ENCODE measurements at regions not wholly inside any gene's neighbourhood (a gene's known extent, or its start where the extent isn't known, plus 50 kb on each side); places are given as distances from the start of the nearest gene placed in this dataset.

DNA sequence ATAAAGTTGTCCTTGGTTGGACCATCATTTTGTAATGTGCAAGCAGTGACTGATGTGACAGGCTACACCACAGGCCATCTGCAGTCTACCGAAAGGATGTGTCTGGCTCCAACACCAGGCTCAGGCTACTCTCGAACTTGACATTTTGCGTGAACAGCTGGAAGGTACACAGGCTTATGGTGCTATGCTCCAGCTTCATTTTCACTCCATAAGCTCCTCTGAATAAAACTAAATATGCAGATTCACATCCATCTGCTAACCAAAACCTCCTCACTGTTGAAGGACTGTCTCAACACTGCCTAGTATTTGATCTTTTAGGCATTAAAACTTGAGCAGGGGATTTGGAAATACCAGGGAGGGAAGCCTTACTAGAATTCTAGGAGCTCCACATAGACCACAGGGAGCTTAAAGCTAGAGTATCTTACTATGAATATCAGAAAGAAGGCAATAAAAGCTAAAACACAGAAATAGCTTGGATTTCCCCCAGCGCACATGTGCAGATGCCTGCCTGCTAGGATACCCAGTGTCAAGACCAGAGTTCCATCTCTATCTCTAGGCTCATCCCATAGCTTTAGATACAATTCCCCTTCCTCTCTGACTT, 383.9 kb upstream of the FAT3 start:
- H3K36me3 Mint-ChIP-seq = no peaks in the 10 kb centered on the region
- no peak overlapping the region for H3K27ac Mint-ChIP-seq
- H3K27me3 Mint-ChIP-seq = no peaks in the 10 kb centered on the region
- no peak for DNase-seq (ENCODE audit: extremely low spot score, unreplicated experiment)
- no peaks in the 10 kb centered on the region for H3K9me3 Mint-ChIP-seq
- H3K4me3 Mint-ChIP-seq = no peak overlapping the region
- TF ChIP-seq, protein P1, sequence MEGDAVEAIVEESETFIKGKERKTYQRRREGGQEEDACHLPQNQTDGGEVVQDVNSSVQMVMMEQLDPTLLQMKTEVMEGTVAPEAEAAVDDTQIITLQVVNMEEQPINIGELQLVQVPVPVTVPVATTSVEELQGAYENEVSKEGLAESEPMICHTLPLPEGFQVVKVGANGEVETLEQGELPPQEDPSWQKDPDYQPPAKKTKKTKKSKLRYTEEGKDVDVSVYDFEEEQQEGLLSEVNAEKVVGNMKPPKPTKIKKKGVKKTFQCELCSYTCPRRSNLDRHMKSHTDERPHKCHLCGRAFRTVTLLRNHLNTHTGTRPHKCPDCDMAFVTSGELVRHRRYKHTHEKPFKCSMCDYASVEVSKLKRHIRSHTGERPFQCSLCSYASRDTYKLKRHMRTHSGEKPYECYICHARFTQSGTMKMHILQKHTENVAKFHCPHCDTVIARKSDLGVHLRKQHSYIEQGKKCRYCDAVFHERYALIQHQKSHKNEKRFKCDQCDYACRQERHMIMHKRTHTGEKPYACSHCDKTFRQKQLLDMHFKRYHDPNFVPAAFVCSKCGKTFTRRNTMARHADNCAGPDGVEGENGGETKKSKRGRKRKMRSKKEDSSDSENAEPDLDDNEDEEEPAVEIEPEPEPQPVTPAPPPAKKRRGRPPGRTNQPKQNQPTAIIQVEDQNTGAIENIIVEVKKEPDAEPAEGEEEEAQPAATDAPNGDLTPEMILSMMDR (conservative IDR thresholded peaks at IDR 0.05) = no peak
- no peaks in the 10 kb centered on the region for H3K4me1 Mint-ChIP-seq (ENCODE audit: unreplicated experiment)

DNA sequence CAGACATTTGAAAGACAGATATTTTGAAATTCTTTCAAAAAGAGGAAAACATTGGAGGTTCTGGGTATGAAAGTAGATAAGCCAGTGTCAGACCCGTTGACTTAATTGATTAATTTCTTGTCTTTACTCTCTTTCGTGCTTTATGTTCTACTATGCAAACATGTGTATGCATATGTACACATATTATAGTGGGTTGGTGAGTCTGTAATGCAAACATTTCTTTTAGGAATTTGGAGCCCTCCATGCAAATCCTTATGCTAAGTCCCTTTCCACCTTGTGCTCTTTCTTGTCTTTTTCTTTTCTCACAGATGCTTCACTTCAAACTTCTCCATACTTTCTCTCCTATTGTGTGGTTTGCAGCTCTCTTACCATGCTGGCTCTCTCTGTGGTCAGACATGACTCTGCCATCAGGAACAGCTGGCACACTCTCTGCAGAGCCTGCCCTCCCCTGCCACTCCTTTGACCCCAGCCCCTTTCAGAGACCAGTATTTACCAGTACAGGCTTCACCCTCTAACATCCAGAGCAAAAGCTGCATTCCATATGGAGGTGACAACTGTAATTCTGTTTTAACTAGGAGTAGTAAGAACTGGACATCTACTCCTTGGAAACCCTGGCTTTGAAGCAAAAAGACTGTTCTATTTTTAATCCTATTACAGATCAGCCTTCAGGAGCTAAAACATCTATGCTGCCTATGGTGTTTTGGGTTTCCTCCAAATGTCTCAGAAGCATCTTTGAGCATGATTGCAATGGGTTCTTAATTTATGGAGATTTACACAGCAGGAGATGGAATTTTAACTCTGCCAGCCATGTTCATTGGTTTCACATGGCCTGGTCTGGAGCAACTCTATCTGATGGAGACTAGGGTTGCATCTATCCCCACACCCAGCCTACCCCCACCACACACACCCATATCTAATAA, 386.9 kb upstream of the FAT3 start:
- Mint-ChIP-seq H3K4me3 (no peak overlapping the region), H3K36me3 (no peaks in the 10 kb centered on the region), H3K27ac (no peak overlapping the region), H3K9me3 (no peaks in the 10 kb centered on the region), H3K4me1 (ENCODE audit: unreplicated experiment) (no peaks in the 10 kb centered on the region), H3K27me3 (no peaks in the 10 kb centered on the region)
- DNase-seq (ENCODE audit: extremely low spot score, unreplicated experiment) = no peak
- TF ChIP-seq, protein P1 (conservative IDR thresholded peaks at IDR 0.05) = no peak

- peaks cover 6% of the 10 kb centered on the region for H3K9me3 Mint-ChIP-seq
- H3K27me3 Mint-ChIP-seq = no peaks in the 10 kb centered on the region
- H3K4me1 Mint-ChIP-seq (ENCODE audit: unreplicated experiment) = no peaks in the 10 kb centered on the region
- H3K27ac Mint-ChIP-seq = no peak overlapping the region
- TF ChIP-seq, protein P1 (conservative IDR thresholded peaks at IDR 0.05) = no peak
- no peaks in the 10 kb centered on the region for H3K36me3 Mint-ChIP-seq
- no peak for DNase-seq (ENCODE audit: extremely low spot score, unreplicated experiment)
- H3K4me3 Mint-ChIP-seq = no peak overlapping the region
Measured at GRCh38 chr11:91835051-91835560, 389.5 kb upstream of the FAT3 start.

- Mint-ChIP-seq H3K27me3 (no peaks in the 10 kb centered on the region), H3K9me3 (peaks cover 6% of the 10 kb centered on the region), H3K4me3 (no peak overlapping the region), H3K36me3 (no peaks in the 10 kb centered on the region), H3K4me1 (ENCODE audit: unreplicated experiment) (no peaks in the 10 kb centered on the region), H3K27ac (no peak overlapping the region)
- DNase-seq (ENCODE audit: extremely low spot score, unreplicated experiment) = no peak
- TF ChIP-seq, protein P1 (conservative IDR thresholded peaks at IDR 0.05) = no peak
Measured at GRCh38 chr11:91828901-91829300, 395.7 kb upstream of the FAT3 start.

DNA sequence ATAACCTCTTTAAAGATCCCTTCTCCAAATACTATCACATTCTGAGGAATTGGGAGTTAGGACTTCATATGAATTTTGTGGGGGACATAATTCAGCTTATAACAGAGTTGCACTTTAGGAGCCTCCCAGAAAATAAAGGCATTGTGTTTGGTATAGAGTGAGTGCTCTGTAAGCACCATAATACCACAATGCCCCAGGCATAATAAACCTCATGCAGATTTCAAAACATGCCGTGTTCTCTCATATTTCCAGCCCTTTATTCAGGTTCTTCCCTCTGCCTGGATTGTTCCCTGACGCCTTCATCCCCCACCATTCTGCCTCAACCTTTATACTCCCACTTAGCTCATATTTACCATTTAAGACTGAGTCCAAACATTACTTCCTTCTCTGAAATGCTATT, 398.8 kb upstream of the FAT3 start:
- Mint-ChIP-seq H3K4me3 (no peak overlapping the region), H3K4me1 (ENCODE audit: unreplicated experiment) (no peaks in the 10 kb centered on the region), H3K27ac (no peak overlapping the region), H3K27me3 (no peaks in the 10 kb centered on the region), H3K36me3 (no peaks in the 10 kb centered on the region), H3K9me3 (peaks cover 6% of the 10 kb centered on the region)
- DNase-seq (ENCODE audit: extremely low spot score, unreplicated experiment) = no peak
- TF ChIP-seq, protein P1 (conservative IDR thresholded peaks at IDR 0.05) = no peak

Data from type B pancreatic cell (in vitro differentiated cells).